DMS53 (cell line): ENCODE measurements at regions not wholly inside any gene's neighbourhood (a gene's known extent, or its start where the extent isn't known, plus 50 kb on each side); places are given as distances from the start of the nearest gene placed in this dataset.
"Not testable (repeated sequence)": the region's sequence is repeated elsewhere in the genome, so short reads cannot be mapped to it uniquely, and the experiment has no call there.

Experiments used
- DNase-seq: peaks from one replicate; lab custom pipeline; 2025; lab: John Stamatoyannopoulos, UW

- no peak for DNase-seq
These were observed 559.1 kb upstream of the TRPC7 start for GRCh38 chr5:136924490-136924889.

GRCh38 chr5:136910625-136911024 is 545.3 kb upstream of the TRPC7 start:
- no peak for DNase-seq

GRCh38 chr5:136909906-136910305 is 544.6 kb upstream of the TRPC7 start:
- no peak for DNase-seq

GRCh38 chr5:136907371-136907770 is 542.0 kb upstream of the TRPC7 start:
- DNase-seq = no peak

- DNase-seq = no peak
These were observed 541.2 kb upstream of the TRPC7 start for GRCh38 chr5:136906545-136906944.

GRCh38 chr5:136905571-136905970 is 540.2 kb upstream of the TRPC7 start:
- DNase-seq = no peak

- no peak for DNase-seq
These were observed 528.7 kb upstream of the TRPC7 start for GRCh38 chr5:136894070-136894469.

GRCh38 chr5:136892000-136892399 is 526.7 kb upstream of the TRPC7 start:
- no peak for DNase-seq

GRCh38 chr5:136891175-136891972 is 526.0 kb upstream of the TRPC7 start:
- DNase-seq = no peak

GRCh38 chr5:136890431-136891148 is 525.2 kb upstream of the TRPC7 start:
- DNase-seq = no peak

GRCh38 chr5:136886608-136887007 is 521.3 kb upstream of the TRPC7 start:
- DNase-seq = no peak

GRCh38 chr5:136864960-136865359 is 499.6 kb upstream of the TRPC7 start:
- DNase-seq = no peak

GRCh38 chr5:136856648-136857047 is 491.3 kb upstream of the TRPC7 start:
- DNase-seq = no peak

GRCh38 chr5:136853971-136854370 is 488.6 kb upstream of the TRPC7 start:
- no peak for DNase-seq

- no peak for DNase-seq
These were observed 475.3 kb upstream of the TRPC7 start for GRCh38 chr5:136840601-136841000.

- no peak for DNase-seq
These were observed 470.7 kb upstream of the TRPC7 start for GRCh38 chr5:136836093-136836492.

GRCh38 chr5:136820848-136821247 is 455.5 kb upstream of the TRPC7 start:
- peak; percentile 10 for DNase-seq

- DNase-seq = peak; percentile 13
These were observed 454.4 kb upstream of the TRPC7 start for GRCh38 chr5:136819526-136820302.

GRCh38 chr5:136816327-136816726 is 451.0 kb upstream of the TRPC7 start:
- no peak for DNase-seq

- DNase-seq = no peak
These were observed 449.5 kb upstream of the TRPC7 start for GRCh38 chr5:136814619-136815378.

GRCh38 chr5:136812270-136812669 is 446.9 kb upstream of the TRPC7 start:
- DNase-seq = not testable (repeated sequence)

GRCh38 chr5:136811551-136811950 is 446.2 kb upstream of the TRPC7 start:
- DNase-seq = peak; percentile 65
